Liver (tissue), 8 donors: ENCODE measurements at regions not wholly inside any gene's neighbourhood (a gene's known extent, or its start where the extent isn't known, plus 50 kb on each side); places are given as distances from the start of the nearest gene placed in this dataset.

Experiments used
- DNase-seq: peaks from one replicate; pipeline ENCODE4 v3.0.0-alpha.2; 2017; ENCODE audit warnings: low spot score
- H3K27ac ChIP-seq, 2 donors: one replicate each; pipeline ENCODE4 v1.7.0; 2013; ENCODE audit warnings: inconsistent platforms in 2 of 2, low read length in 2 of 2, control low read depth in 1 of 2, low read depth in 1 of 2, mild to moderate bottlenecking in 1 of 2
- H3K27me3 ChIP-seq, 4 donors: one replicate each; pipeline versions ENCODE4 v1.6.1 to v1.7.0; 2013; ENCODE audit warnings: low read length in 3 of 4, inconsistent platforms in 1 of 4, mild to moderate bottlenecking in 1 of 4, moderate library complexity in 1 of 4; ENCODE audit not compliant: control insufficient read depth in 4 of 4, insufficient read depth in 4 of 4
- H3K36me3 ChIP-seq, 4 donors: one replicate each; pipeline versions ENCODE4 v1.6.1 to v1.7.0; 2013; ENCODE audit warnings: low read length in 3 of 4, mild to moderate bottlenecking in 3 of 4, low read depth in 1 of 4, moderate library complexity in 1 of 4; ENCODE audit not compliant: control insufficient read depth in 4 of 4, insufficient read depth in 3 of 4
- H3K4me1 ChIP-seq, 4 donors: one replicate each; pipeline versions ENCODE4 v1.6.1 to v1.7.0; 2013; ENCODE audit warnings: low read length in 3 of 4, mild to moderate bottlenecking in 3 of 4, moderate library complexity in 1 of 4; ENCODE audit not compliant: control insufficient read depth in 4 of 4, insufficient read depth in 4 of 4
- H3K4me3 ChIP-seq, 3 donors: one replicate each; pipeline versions ENCODE4 v1.6.1 to v1.7.0; 2013; ENCODE audit warnings: low read length in 3 of 3, control low read depth in 1 of 3, low read depth in 1 of 3, mild to moderate bottlenecking in 1 of 3
- H3K9ac ChIP-seq, 2 donors: one replicate each; pipeline ENCODE4 v1.7.0; 2013; ENCODE audit warnings: low read length in 2 of 2, mild to moderate bottlenecking in 2 of 2, moderate library complexity in 2 of 2, control low read depth in 1 of 2, low read depth in 1 of 2
- H3K9me3 ChIP-seq, 4 donors: one replicate each; pipeline versions ENCODE4 v1.6.1 to v1.7.0; 2013; ENCODE audit warnings: low read length in 3 of 4; ENCODE audit not compliant: control insufficient read depth in 4 of 4
- EGR1 ChIP-seq, 2 donors: IDR thresholded peaks; 2 replicates each; pipeline ENCODE4 v1.6.1; 2016 to 2018; ENCODE audit warnings: antibody characterized with exemption in 2 of 2, low read depth in 2 of 2
- FOXA1 ChIP-seq: IDR thresholded peaks from 2 replicates; pipeline ENCODE4 v1.6.1; 2016; ENCODE audit warnings: antibody characterized with exemption
- FOXA2 ChIP-seq: IDR thresholded peaks from 2 replicates; pipeline ENCODE4 v1.6.1; 2016; ENCODE audit warnings: antibody characterized with exemption
- GABPA ChIP-seq, 2 donors: IDR thresholded peaks in 1 of 2; conservative IDR thresholded peaks in 1 of 2; 2 replicates each; pipeline ENCODE4 v1.6.1; 2016; ENCODE audit warnings: antibody characterized with exemption in 2 of 2, mild to moderate bottlenecking in 1 of 2, moderate library complexity in 1 of 2
- HNF4A ChIP-seq, 2 donors: conservative IDR thresholded peaks; 2 replicates each; pipeline ENCODE4 v1.6.1; 2016; ENCODE audit warnings: antibody characterized with exemption in 2 of 2, mild to moderate bottlenecking in 2 of 2
- HNF4G ChIP-seq: IDR thresholded peaks from 2 replicates; pipeline ENCODE4 v1.6.1; 2016; ENCODE audit warnings: antibody characterized with exemption
- JUND ChIP-seq, 2 donors: IDR thresholded peaks; 2 replicates each; pipeline ENCODE4 v1.6.1; 2016; ENCODE audit warnings: antibody characterized with exemption in 2 of 2
- MAX ChIP-seq: IDR thresholded peaks from 2 replicates; pipeline ENCODE4 v1.6.1; 2016; ENCODE audit warnings: antibody characterized with exemption
- NR2F2 ChIP-seq: IDR thresholded peaks from 2 replicates; pipeline ENCODE4 v1.6.1; 2016; ENCODE audit warnings: antibody characterized with exemption
- RAD21 ChIP-seq, 2 donors: IDR thresholded peaks; 2 replicates each; pipeline ENCODE4 v1.6.1; 2016; ENCODE audit warnings: antibody characterized with exemption in 2 of 2, mild to moderate bottlenecking in 2 of 2
- RXRA ChIP-seq, 2 donors: IDR thresholded peaks; 2 replicates each; pipeline ENCODE4 v1.6.1; 2017 to 2018; ENCODE audit warnings: antibody characterized with exemption in 2 of 2, mild to moderate bottlenecking in 1 of 2
- SP1 ChIP-seq: IDR thresholded peaks from 2 replicates; pipeline ENCODE4 v1.6.1; 2018; ENCODE audit warnings: antibody characterized with exemption, mild to moderate bottlenecking
- TAF1 ChIP-seq: conservative IDR thresholded peaks from 2 replicates; pipeline ENCODE4 v1.6.1; 2016; ENCODE audit warnings: antibody characterized with exemption, mild to moderate bottlenecking
- YY1 ChIP-seq: IDR thresholded peaks from 2 replicates; pipeline ENCODE4 v1.6.1; 2016; ENCODE audit warnings: antibody characterized with exemption, mild to moderate bottlenecking
- WGBS: extraction: QIAGEN DNeasy Blood & Tissue Kit; methylation state at CpG from one replicate; pipeline ENCODE4 v1.1.7; 2013; 5-methylcytosine and 5-hydroxymethylcytosine counted together
- TF ChIP-seq, protein P1 (sequence below): IDR thresholded peaks from 2 replicates; pipeline ENCODE4 v1.6.1; 2016; ENCODE audit warnings: antibody characterized with exemption
- TF ChIP-seq, protein P2 (sequence below): IDR thresholded peaks from 2 replicates; pipeline ENCODE4 v1.6.1; 2016; ENCODE audit warnings: antibody characterized with exemption, mild to moderate bottlenecking
- TF ChIP-seq, protein P3 (sequence below): fragments of 150-350 bp; IDR thresholded peaks from 2 replicates; pipeline ENCODE4 v1.5.1; 2017; ENCODE audit warnings: improper control_type of control experiment, low read depth, low read length; ENCODE audit not compliant: missing input control
- TF ChIP-seq, protein P4 (sequence below): IDR thresholded peaks from 2 replicates; pipeline ENCODE4 v1.6.1; 2016; ENCODE audit warnings: antibody characterized with exemption
- donor health status: healthy.
- donor health status: healthy.
- donor health status: healthy.
- donor health status: healthy.
- donor health status: healthy.

- Histone ChIP-seq H3K4me3 (no peak overlapping the region), H3K27me3 (peaks cover 0 to 4% (median 2%) of the 10 kb centered on the region in 4 donors), H3K4me1 (no peaks in the 10 kb centered on the region), H3K9ac (no peak overlapping the region), H3K9me3 (no peaks in the 10 kb centered on the region), H3K27ac (no peak overlapping the region), H3K36me3 (no peaks in the 10 kb centered on the region)
- DNase-seq, result no peak
- no peak for TF ChIP-seq JUND (IDR thresholded peaks at IDR 0.05)
- no peak for TF ChIP-seq YY1
- no peak for TF ChIP-seq EGR1 (IDR thresholded peaks at IDR 0.05; ENCODE audit: low read depth in 2 of 2)
- TF ChIP-seq, protein P1, sequence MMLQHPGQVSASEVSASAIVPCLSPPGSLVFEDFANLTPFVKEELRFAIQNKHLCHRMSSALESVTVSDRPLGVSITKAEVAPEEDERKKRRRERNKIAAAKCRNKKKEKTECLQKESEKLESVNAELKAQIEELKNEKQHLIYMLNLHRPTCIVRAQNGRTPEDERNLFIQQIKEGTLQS, result no peak
Observed at GRCh38 chr21:35764586-35764985, 295.7 kb downstream of the SETD4 start.

DNA sequence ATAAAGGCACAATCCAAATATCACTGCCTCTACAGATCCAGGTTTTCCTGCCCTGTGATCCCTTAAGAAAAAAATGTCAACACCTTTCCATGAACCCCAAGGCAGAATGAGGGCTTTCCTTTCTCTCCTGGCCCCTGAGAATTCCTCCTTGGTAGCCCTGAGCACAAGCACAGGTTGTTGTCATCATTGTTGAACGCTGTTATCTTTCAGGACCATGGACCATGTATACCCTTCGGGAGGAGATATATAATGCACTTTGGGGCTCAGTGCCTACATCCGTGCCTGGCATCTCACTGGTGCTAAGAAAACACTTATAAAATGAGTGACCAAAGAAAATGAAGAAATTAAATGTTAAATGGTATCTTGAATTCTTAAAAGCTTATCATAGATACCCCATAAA lies 296.2 kb downstream of the SETD4 start:
- no peak for DNase-seq
- no peak overlapping the region for H3K4me3 ChIP-seq
- H3K27ac ChIP-seq, result no peak overlapping the region
- no peaks in the 10 kb centered on the region for H3K36me3 ChIP-seq
- H3K27me3 ChIP-seq, result peaks cover 0 to 4% (median 2%) of the 10 kb centered on the region in 4 donors
- H3K4me1 ChIP-seq, result no peaks in the 10 kb centered on the region
- no peaks in the 10 kb centered on the region for H3K9me3 ChIP-seq
- no peak overlapping the region for H3K9ac ChIP-seq
- 94% methylated on average over 3 of the region's 3 CpGs for WGBS
- TF ChIP-seq MAX, result no peak
- no peak for TF ChIP-seq FOXA1
- no peak for TF ChIP-seq FOXA2
- TF ChIP-seq YY1, result no peak
- no peak for TF ChIP-seq RXRA (IDR thresholded peaks at IDR 0.05)
- no peak for TF ChIP-seq TAF1
- TF ChIP-seq NR2F2, result no peak
- no peak for TF ChIP-seq RAD21 (IDR thresholded peaks at IDR 0.05)
- TF ChIP-seq HNF4G, result no peak
- no peak for TF ChIP-seq GABPA (IDR thresholded peaks at IDR 0.05 in 1 of 2, conservative IDR thresholded peaks at IDR 0.05 in 1 of 2)
- TF ChIP-seq, protein P2, sequence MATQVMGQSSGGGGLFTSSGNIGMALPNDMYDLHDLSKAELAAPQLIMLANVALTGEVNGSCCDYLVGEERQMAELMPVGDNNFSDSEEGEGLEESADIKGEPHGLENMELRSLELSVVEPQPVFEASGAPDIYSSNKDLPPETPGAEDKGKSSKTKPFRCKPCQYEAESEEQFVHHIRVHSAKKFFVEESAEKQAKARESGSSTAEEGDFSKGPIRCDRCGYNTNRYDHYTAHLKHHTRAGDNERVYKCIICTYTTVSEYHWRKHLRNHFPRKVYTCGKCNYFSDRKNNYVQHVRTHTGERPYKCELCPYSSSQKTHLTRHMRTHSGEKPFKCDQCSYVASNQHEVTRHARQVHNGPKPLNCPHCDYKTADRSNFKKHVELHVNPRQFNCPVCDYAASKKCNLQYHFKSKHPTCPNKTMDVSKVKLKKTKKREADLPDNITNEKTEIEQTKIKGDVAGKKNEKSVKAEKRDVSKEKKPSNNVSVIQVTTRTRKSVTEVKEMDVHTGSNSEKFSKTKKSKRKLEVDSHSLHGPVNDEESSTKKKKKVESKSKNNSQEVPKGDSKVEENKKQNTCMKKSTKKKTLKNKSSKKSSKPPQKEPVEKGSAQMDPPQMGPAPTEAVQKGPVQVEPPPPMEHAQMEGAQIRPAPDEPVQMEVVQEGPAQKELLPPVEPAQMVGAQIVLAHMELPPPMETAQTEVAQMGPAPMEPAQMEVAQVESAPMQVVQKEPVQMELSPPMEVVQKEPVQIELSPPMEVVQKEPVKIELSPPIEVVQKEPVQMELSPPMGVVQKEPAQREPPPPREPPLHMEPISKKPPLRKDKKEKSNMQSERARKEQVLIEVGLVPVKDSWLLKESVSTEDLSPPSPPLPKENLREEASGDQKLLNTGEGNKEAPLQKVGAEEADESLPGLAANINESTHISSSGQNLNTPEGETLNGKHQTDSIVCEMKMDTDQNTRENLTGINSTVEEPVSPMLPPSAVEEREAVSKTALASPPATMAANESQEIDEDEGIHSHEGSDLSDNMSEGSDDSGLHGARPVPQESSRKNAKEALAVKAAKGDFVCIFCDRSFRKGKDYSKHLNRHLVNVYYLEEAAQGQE, result no peak
- no peak for TF ChIP-seq SP1
- TF ChIP-seq HNF4A (conservative IDR thresholded peaks at IDR 0.05), result no peak
- TF ChIP-seq, protein P3, sequence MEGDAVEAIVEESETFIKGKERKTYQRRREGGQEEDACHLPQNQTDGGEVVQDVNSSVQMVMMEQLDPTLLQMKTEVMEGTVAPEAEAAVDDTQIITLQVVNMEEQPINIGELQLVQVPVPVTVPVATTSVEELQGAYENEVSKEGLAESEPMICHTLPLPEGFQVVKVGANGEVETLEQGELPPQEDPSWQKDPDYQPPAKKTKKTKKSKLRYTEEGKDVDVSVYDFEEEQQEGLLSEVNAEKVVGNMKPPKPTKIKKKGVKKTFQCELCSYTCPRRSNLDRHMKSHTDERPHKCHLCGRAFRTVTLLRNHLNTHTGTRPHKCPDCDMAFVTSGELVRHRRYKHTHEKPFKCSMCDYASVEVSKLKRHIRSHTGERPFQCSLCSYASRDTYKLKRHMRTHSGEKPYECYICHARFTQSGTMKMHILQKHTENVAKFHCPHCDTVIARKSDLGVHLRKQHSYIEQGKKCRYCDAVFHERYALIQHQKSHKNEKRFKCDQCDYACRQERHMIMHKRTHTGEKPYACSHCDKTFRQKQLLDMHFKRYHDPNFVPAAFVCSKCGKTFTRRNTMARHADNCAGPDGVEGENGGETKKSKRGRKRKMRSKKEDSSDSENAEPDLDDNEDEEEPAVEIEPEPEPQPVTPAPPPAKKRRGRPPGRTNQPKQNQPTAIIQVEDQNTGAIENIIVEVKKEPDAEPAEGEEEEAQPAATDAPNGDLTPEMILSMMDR, result no peak
- TF ChIP-seq JUND (IDR thresholded peaks at IDR 0.05), result no peak
- TF ChIP-seq, protein P4, sequence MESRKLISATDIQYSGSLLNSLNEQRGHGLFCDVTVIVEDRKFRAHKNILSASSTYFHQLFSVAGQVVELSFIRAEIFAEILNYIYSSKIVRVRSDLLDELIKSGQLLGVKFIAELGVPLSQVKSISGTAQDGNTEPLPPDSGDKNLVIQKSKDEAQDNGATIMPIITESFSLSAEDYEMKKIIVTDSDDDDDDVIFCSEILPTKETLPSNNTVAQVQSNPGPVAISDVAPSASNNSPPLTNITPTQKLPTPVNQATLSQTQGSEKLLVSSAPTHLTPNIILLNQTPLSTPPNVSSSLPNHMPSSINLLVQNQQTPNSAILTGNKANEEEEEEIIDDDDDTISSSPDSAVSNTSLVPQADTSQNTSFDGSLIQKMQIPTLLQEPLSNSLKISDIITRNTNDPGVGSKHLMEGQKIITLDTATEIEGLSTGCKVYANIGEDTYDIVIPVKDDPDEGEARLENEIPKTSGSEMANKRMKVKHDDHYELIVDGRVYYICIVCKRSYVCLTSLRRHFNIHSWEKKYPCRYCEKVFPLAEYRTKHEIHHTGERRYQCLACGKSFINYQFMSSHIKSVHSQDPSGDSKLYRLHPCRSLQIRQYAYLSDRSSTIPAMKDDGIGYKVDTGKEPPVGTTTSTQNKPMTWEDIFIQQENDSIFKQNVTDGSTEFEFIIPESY, result no peak
- no peak for TF ChIP-seq EGR1 (IDR thresholded peaks at IDR 0.05; ENCODE audit: low read depth in 2 of 2)
